HCT116 (cell line): ENCODE measurements at regions not wholly inside any gene's neighbourhood (a gene's known extent, or its start where the extent isn't known, plus 50 kb on each side); places are given as distances from the start of the nearest gene placed in this dataset.

ENCODE experiments used
- ATAC-seq: fragments of 200-7000 bp; cut with Tn5 transposase; 2 replicates; pipeline ENCODE4 v1.9.1; 2020; ENCODE audit warnings: mild to moderate bottlenecking, moderate library complexity
- BruUV-seq: library from RNA; stranded (reverse); fragments of 400-500 nt; replicated peaks from 2 replicates; lab custom pipeline; 2021; lab: Mats Ljungman, UMichigan
- CTCF ChIA-PET: fragments of 300-600 bp; sonication (Branson Sonifier 250); formaldehyde crosslinking; loops from one replicate; lab custom pipeline; 2021; ENCODE audit warnings: antibody characterized with exemption; lab: Charles Lee
- POLR2A ChIA-PET: fragments of 300-600, 350-600 bp; sonication (Branson Sonifier 250); formaldehyde crosslinking; loops from one replicate; lab custom pipeline; 2021; ENCODE audit warnings: antibody characterized with exemption; lab: Charles Lee
- RAD21 ChIA-PET, 2 experiments: fragments of 300-600 bp; sonication (Branson Sonifier 250); formaldehyde crosslinking; loops; one replicate each; lab custom pipeline; 2023; ENCODE audit warnings: low total read pairs in 2 of 2; ENCODE audit not compliant: uncharacterized antibody in 2 of 2, unreplicated experiment in 2 of 2, low non-redundant PET in 1 of 2; lab: Charles Lee
- DNase-seq: peaks from one replicate; pipeline ENCODE4 v3.0.0-alpha.2; 2010; ENCODE audit warnings: low read depth, low spot score
- H2AFZ ChIP-seq: fragments of 200-600 bp; shearing (Covaris generic), sonication (generic); 2 replicates; pipeline ENCODE4 v1.6.1; 2017; ENCODE audit warnings: low read depth, mixed run types, mixed read lengths, antibody characterized with exemption, low read length; ENCODE audit not compliant: poor library complexity, severe bottlenecking
- H3K27ac ChIP-seq: 2 replicates; pipeline ENCODE4 v1.5.1; 2012; ENCODE audit warnings: low read depth, low read length
- H3K27me3 ChIP-seq: fragments of 200-600 bp; sonication (generic); 2 replicates; pipeline ENCODE4 v1.6.1; 2016; ENCODE audit warnings: mixed run types, low read length, mixed read lengths; ENCODE audit not compliant: insufficient read depth
- H3K36me3 ChIP-seq, 2 experiments: fragments of 200-500 bp in 1 of 2; fragments of 200-600 bp in 1 of 2; sonication (Bioruptor generic) in 1 of 2; sonication (generic) in 1 of 2; 2 replicates each; pipeline versions ENCODE4 v1.5.1 to v1.6.1; 2014 to 2016; ENCODE audit warnings: low read length in 2 of 2, inconsistent platforms in 1 of 2, mixed read lengths in 1 of 2, mixed run types in 1 of 2; ENCODE audit not compliant: insufficient read depth in 2 of 2, control insufficient read depth in 1 of 2
- H3K4me1 ChIP-seq, 2 experiments: fragments of 200-600 bp in 1 of 2; sonication (generic) in 1 of 2; 2 replicates each; pipeline versions ENCODE4 v1.5.1 to v1.6.1; 2012 to 2017; ENCODE audit warnings: low read length in 2 of 2, inconsistent platforms in 1 of 2, mild to moderate bottlenecking in 1 of 2, mixed read lengths in 1 of 2, mixed run types in 1 of 2, moderate library complexity in 1 of 2; ENCODE audit not compliant: insufficient read depth in 2 of 2, control insufficient read depth in 1 of 2
- H3K4me2 ChIP-seq: fragments of 200-600 bp; sonication (generic); 2 replicates; pipeline ENCODE4 v1.6.1; 2017; ENCODE audit warnings: mixed run types, low read length, mixed read lengths
- H3K4me3 ChIP-seq, 2 experiments: fragments of 200-600 bp in 1 of 2; sonication (generic) in 1 of 2; replicated peaks in 1 of 2; 2 replicates each; pipeline ENCODE4 v1.5.1; 2011 to 2016; ENCODE audit warnings: low read length in 2 of 2, control low read depth in 1 of 2, low read depth in 1 of 2, mild to moderate bottlenecking in 1 of 2, mixed read lengths in 1 of 2, mixed run types in 1 of 2
- H3K79me2 ChIP-seq: fragments of 200-600 bp; sonication (generic); 2 replicates; pipeline ENCODE4 v1.6.1; 2017; ENCODE audit warnings: mild to moderate bottlenecking, mixed run types, low read length, moderate library complexity, mixed read lengths; ENCODE audit not compliant: insufficient read depth
- H3K9ac ChIP-seq: fragments of 200-600 bp; sonication (generic); 2 replicates; pipeline ENCODE4 v1.6.1; 2016; ENCODE audit warnings: low read length, mixed read lengths
- H3K9me2 ChIP-seq: fragments of 200-600 bp; sonication (generic), shearing (Covaris generic); 2 replicates; pipeline ENCODE4 v1.6.1; 2017; ENCODE audit warnings: mixed run types, mild to moderate bottlenecking, moderate library complexity; ENCODE audit not compliant: insufficient read depth
- H3K9me3 ChIP-seq, 2 experiments: fragments of 200-500 bp in 1 of 2; fragments of 200-600 bp in 1 of 2; sonication (Bioruptor generic) in 1 of 2; sonication (generic) in 1 of 2; 2 replicates each; pipeline ENCODE4 v1.6.1; 2014 to 2017; ENCODE audit warnings: low read length in 2 of 2, mixed read lengths in 2 of 2, inconsistent platforms in 1 of 2, low read depth in 1 of 2, mild to moderate bottlenecking in 1 of 2, mixed run types in 1 of 2, moderate library complexity in 1 of 2; ENCODE audit not compliant: control insufficient read depth in 1 of 2, insufficient read depth in 1 of 2
- H4K20me1 ChIP-seq: fragments of 200-600 bp; sonication (generic), shearing (Covaris generic); 2 replicates; pipeline ENCODE4 v1.6.1; 2017; ENCODE audit warnings: mixed run types, mild to moderate bottlenecking, moderate library complexity; ENCODE audit not compliant: insufficient read depth
- EGR1 ChIP-seq: IDR thresholded peaks from 2 replicates; pipeline ENCODE4 v1.6.1; 2012; ENCODE audit warnings: low read depth
- ELF1 ChIP-seq: IDR thresholded peaks from 2 replicates; pipeline ENCODE4 v1.6.1; 2012; ENCODE audit warnings: low read depth, borderline replicate concordance
- EZH2 ChIP-seq: fragments of 200-600 bp; sonication (generic); IDR thresholded peaks from 2 replicates; pipeline ENCODE4 v1.6.1; 2017; ENCODE audit warnings: antibody characterized with exemption, mixed run types
- JUND ChIP-seq: IDR thresholded peaks from 2 replicates; pipeline ENCODE4 v1.6.1; 2012
- RAD21 ChIP-seq: IDR thresholded peaks from 2 replicates; pipeline ENCODE4 v1.6.1; 2012; ENCODE audit warnings: low read depth, mild to moderate bottlenecking
- SIN3A ChIP-seq: IDR thresholded peaks from 2 replicates; pipeline ENCODE4 v1.6.1; 2012; ENCODE audit warnings: low read depth
- SP1 ChIP-seq: IDR thresholded peaks from 2 replicates; pipeline ENCODE4 v1.6.1; 2012; ENCODE audit warnings: low read depth
- SRF ChIP-seq: IDR thresholded peaks from 2 replicates; pipeline ENCODE4 v1.6.1; 2012; ENCODE audit warnings: low read depth
- TCF7L2 ChIP-seq: IDR thresholded peaks from 2 replicates; pipeline ENCODE4 v1.7.0; 2011; ENCODE audit warnings: borderline replicate concordance, inconsistent platforms; ENCODE audit not compliant: insufficient read depth, insufficient read length; ENCODE audit errors: extremely low read depth
- intact Hi-C: fragments of 100-400 bp; cut with micrococcal nuclease; formaldehyde crosslinking; loops from 2 replicates; pipeline ENCODE4 v1.10.0; 2022
- TF ChIP-seq, protein P1 (sequence below): IDR thresholded peaks from 2 replicates; pipeline ENCODE4 v1.6.1; 2012
- TF ChIP-seq, protein P2 (sequence below): IDR thresholded peaks from 2 replicates; pipeline ENCODE4 v1.6.1; 2011; ENCODE audit warnings: mild to moderate bottlenecking, low read length, moderate library complexity; ENCODE audit not compliant: insufficient replicate concordance; ENCODE audit errors: extremely low read depth
- TF ChIP-seq, protein P3 (sequence below): IDR thresholded peaks from 2 replicates; pipeline ENCODE4 v1.6.1; 2012
- TF ChIP-seq, protein P4 (sequence below): IDR thresholded peaks from 2 replicates; pipeline ENCODE4 v1.6.1; 2012; ENCODE audit warnings: low read depth

DNA sequence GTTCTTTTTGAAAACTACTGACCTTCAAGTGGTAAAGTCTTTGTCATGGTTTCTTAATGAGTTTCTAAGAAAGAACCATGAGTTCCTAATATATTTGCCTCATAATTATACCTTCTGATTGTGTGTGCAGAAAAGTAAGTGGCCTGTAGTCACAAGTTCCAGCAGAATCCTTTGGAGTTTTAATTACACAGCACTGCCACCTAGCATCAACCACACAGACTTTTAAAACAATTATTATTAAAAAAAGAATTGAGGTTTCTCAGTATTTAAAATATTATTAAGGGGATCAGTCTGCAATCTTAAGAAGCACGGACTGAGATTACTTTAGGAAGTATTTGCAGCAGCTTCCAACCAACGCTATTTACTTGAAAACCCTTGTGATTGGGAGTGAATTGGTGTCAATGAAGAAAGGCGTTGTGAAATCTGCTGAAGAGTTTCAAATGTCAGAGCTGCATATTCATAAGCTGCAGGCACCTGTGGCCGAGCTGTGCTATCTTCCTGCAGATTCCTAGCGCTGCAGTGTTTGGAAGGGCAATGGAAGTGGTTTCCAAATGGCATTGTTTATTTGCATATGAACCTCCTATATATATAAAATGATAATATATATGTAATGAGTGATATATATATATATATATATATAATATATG is 1074.2 kb upstream of the WWC1 start:
- CTCF ChIA-PET, result no interaction called here
- Histone ChIP-seq H3K9ac (no peak overlapping the region), H3K27ac (no peak overlapping the region), H3K9me3 (peaks cover 0 to 2% of the 10 kb centered on the region in 2 experiments; a peak in 2 of 4 replicates), H3K27me3 (no peaks in the 10 kb centered on the region), H4K20me1 (no peaks in the 10 kb centered on the region), H3K4me2 (no peak overlapping the region), H3K9me2 (no peaks in the 10 kb centered on the region), H3K36me3 (no peaks in the 10 kb centered on the region), H2AFZ (no peak overlapping the region), H3K79me2 (no peaks in the 10 kb centered on the region), H3K4me3 (no peak overlapping the region), H3K4me1 (no peaks in the 10 kb centered on the region)
- BruUV-seq, result no TSS peak
- DNase-seq, result no peak
- intact Hi-C loops, result no loop called here
- RAD21 ChIA-PET, result no interaction called here
- no peak for ATAC-seq
- POLR2A ChIA-PET, result no interaction called here
- TF ChIP-seq, protein P1, sequence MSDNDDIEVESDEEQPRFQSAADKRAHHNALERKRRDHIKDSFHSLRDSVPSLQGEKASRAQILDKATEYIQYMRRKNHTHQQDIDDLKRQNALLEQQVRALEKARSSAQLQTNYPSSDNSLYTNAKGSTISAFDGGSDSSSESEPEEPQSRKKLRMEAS, result no peak
- TF ChIP-seq, protein P2, sequence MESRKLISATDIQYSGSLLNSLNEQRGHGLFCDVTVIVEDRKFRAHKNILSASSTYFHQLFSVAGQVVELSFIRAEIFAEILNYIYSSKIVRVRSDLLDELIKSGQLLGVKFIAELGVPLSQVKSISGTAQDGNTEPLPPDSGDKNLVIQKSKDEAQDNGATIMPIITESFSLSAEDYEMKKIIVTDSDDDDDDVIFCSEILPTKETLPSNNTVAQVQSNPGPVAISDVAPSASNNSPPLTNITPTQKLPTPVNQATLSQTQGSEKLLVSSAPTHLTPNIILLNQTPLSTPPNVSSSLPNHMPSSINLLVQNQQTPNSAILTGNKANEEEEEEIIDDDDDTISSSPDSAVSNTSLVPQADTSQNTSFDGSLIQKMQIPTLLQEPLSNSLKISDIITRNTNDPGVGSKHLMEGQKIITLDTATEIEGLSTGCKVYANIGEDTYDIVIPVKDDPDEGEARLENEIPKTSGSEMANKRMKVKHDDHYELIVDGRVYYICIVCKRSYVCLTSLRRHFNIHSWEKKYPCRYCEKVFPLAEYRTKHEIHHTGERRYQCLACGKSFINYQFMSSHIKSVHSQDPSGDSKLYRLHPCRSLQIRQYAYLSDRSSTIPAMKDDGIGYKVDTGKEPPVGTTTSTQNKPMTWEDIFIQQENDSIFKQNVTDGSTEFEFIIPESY, result no peak
- TF ChIP-seq SIN3A, result no peak
- no peak for TF ChIP-seq TCF7L2
- no peak for TF ChIP-seq RAD21
- TF ChIP-seq ELF1, result no peak

DNA sequence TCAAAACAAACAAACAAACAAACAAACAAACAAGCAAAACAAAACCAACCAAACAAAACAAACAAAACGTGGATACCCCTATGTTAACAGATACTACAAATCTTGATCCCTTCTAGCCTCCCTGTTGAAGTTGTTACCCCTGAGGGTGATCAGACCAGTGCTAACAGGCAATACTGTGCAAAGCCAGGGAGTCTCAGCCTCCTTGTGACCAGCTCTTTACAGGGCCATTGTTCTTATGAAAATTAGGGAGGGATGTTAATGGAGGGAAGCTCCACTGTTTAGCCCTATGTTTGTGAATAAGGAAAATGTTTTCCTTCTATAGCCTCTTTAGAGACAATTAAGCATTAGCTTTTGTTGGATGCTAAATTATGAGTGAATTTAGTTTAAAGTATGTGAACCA is 1072.1 kb upstream of the WWC1 start:
- no peak for DNase-seq
- no peak overlapping the region for H2AFZ ChIP-seq
- no peak overlapping the region for H3K4me3 ChIP-seq
- RAD21 ChIA-PET, result no interaction called here
- H3K27ac ChIP-seq, result no peak overlapping the region
- H3K79me2 ChIP-seq, result no peaks in the 10 kb centered on the region
- H3K4me2 ChIP-seq, result no peak overlapping the region
- BruUV-seq, result no TSS peak
- TF ChIP-seq EGR1, result no peak
- TF ChIP-seq RAD21, result no peak
- TF ChIP-seq SP1, result no peak
- TF ChIP-seq JUND, result no peak
- TF ChIP-seq, protein P3, sequence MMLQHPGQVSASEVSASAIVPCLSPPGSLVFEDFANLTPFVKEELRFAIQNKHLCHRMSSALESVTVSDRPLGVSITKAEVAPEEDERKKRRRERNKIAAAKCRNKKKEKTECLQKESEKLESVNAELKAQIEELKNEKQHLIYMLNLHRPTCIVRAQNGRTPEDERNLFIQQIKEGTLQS, result no peak
- TF ChIP-seq, protein P4, sequence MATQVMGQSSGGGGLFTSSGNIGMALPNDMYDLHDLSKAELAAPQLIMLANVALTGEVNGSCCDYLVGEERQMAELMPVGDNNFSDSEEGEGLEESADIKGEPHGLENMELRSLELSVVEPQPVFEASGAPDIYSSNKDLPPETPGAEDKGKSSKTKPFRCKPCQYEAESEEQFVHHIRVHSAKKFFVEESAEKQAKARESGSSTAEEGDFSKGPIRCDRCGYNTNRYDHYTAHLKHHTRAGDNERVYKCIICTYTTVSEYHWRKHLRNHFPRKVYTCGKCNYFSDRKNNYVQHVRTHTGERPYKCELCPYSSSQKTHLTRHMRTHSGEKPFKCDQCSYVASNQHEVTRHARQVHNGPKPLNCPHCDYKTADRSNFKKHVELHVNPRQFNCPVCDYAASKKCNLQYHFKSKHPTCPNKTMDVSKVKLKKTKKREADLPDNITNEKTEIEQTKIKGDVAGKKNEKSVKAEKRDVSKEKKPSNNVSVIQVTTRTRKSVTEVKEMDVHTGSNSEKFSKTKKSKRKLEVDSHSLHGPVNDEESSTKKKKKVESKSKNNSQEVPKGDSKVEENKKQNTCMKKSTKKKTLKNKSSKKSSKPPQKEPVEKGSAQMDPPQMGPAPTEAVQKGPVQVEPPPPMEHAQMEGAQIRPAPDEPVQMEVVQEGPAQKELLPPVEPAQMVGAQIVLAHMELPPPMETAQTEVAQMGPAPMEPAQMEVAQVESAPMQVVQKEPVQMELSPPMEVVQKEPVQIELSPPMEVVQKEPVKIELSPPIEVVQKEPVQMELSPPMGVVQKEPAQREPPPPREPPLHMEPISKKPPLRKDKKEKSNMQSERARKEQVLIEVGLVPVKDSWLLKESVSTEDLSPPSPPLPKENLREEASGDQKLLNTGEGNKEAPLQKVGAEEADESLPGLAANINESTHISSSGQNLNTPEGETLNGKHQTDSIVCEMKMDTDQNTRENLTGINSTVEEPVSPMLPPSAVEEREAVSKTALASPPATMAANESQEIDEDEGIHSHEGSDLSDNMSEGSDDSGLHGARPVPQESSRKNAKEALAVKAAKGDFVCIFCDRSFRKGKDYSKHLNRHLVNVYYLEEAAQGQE, result no peak
- no peak for TF ChIP-seq EZH2
- TF ChIP-seq TCF7L2, result no peak
- TF ChIP-seq SRF, result no peak
- TF ChIP-seq, all 23 proteins: peak for 0
- Histone ChIP-seq H3K4me1 (no peaks in the 10 kb centered on the region), H3K27me3 (no peaks in the 10 kb centered on the region), H4K20me1 (no peaks in the 10 kb centered on the region), H3K9me3 (peaks cover 2 to 3% of the 10 kb centered on the region in 2 experiments; a peak in 2 of 4 replicates), H3K9me2 (no peaks in the 10 kb centered on the region), H3K9ac (no peak overlapping the region), H3K36me3 (no peaks in the 10 kb centered on the region)
- intact Hi-C loops, result no loop called here
- ChIA-PET POLR2A (no interaction called here), CTCF (no interaction called here)
- no peak for ATAC-seq
